Activated naive CD4-positive, alpha-beta T cell treated with anti-CD3 and anti-CD28 coated beads, Interleukin-2, amount 50 U/mL, for 24 hours (primary cell): ENCODE measurements at regions not wholly inside any gene's neighbourhood (a gene's known extent, or its start where the extent isn't known, plus 50 kb on each side); places are given as distances from the start of the nearest gene placed in this dataset.
"Not testable (repeated sequence)": the region's sequence is repeated elsewhere in the genome, so short reads cannot be mapped to it uniquely, and the experiment has no call there.

ENCODE experiments used
- H3K27ac Mint-ChIP-seq: one replicate; pipeline ENCODE4 v1.8.0; 2021; ENCODE audit warnings: mild to moderate bottlenecking, mixed read lengths
- H3K27me3 Mint-ChIP-seq: one replicate; pipeline ENCODE4 v1.8.0; 2021; ENCODE audit warnings: mixed read lengths
- H3K36me3 Mint-ChIP-seq: one replicate; pipeline ENCODE4 v1.8.0; 2021; ENCODE audit warnings: mixed read lengths
- H3K4me1 Mint-ChIP-seq: one replicate; pipeline ENCODE4 v1.8.0; 2021; ENCODE audit warnings: mixed read lengths
- H3K4me3 Mint-ChIP-seq: one replicate; pipeline ENCODE4 v1.8.0; 2021; ENCODE audit warnings: mild to moderate bottlenecking, mixed read lengths
- H3K9me3 Mint-ChIP-seq: one replicate; pipeline ENCODE4 v1.8.0; 2021; ENCODE audit warnings: mixed read lengths

DNA sequence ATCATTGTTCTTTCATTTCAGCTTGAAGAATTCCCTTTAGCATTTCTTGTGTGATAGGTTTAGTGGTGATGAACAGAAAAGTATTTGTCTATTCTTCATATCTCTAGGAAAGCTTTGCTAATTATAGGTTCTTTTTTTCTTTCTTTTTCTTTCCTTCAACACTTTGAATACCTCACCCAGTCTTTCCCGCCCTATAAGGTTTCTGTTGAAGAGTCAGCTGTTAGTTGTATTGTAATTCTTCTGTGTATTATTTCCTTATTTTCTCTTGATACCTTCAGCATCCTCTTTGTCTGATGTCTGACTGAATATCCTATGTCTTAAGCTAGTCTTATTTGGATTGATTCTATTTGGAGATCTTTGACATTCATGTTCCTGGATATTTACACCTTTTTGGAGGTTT, 1989.4 kb downstream of the PCDH9 start:
- Mint-ChIP-seq H3K27me3 (no peaks in the 10 kb centered on the region), H3K36me3 (no peaks in the 10 kb centered on the region), H3K4me1 (no peaks in the 10 kb centered on the region), H3K9me3 (peaks cover 12% of the 10 kb centered on the region), H3K4me3 (no peak overlapping the region), H3K27ac (no peak overlapping the region)

DNA sequence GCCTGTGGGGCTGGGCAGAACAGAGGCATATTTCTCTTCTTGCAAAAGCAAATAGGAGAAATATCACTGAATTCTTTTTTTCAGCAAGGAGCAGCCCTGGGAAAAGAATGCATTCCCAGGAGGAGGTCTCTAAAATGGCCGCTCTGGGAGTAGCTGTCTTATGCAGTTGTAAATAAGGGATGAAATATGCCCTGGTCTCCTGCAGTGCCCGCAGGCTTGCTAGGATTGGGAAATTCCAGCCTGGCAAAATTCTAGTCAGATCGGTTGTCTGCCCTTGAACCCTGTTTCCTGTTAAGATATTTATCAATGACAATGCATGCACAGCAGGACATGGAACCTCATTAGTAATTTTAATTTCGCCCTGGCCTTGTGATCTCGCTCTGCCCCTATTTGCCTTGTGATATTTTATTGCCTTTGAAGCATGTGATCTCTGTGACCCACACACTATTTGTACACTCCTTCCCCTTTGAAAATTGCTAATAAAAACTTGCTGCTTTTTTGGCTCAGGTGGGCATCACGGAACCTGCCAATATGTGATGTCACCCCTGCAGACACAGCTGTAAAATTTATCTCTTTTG, 1993.2 kb downstream of the PCDH9 start:
- H3K27me3 Mint-ChIP-seq: no peaks in the 10 kb centered on the region
- no peaks in the 10 kb centered on the region for H3K36me3 Mint-ChIP-seq
- H3K9me3 Mint-ChIP-seq: peaks cover 5% of the 10 kb centered on the region
- no peak overlapping the region for H3K4me3 Mint-ChIP-seq
- H3K4me1 Mint-ChIP-seq: no peaks in the 10 kb centered on the region
- no peak overlapping the region for H3K27ac Mint-ChIP-seq

DNA sequence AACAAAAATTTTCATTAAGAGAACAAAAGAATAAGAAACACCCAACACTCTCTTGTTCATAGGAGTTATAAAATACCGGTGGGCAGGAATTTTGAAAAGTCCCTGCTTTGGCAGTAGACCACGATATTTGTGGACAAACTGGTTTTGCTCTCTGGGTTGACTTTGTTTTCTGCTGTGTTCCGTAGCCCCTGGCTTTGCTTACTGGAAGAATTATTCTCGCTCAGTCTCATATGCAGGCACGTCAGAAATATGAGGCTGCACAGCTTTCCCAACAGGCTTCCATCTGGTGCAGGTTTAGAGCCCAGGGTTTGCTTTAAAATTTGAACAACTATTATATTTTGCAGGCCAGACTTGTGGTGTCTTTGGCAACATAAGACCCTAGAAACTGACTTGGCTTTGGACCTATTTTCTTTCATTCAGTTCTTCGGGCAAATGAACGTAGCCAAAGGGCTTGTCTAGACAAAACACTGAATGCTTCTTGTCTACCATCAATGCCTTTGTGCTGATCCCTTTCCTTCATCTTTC, 2012.6 kb downstream of the PCDH9 start:
- no peak overlapping the region for H3K27ac Mint-ChIP-seq
- no peaks in the 10 kb centered on the region for H3K9me3 Mint-ChIP-seq
- H3K4me1 Mint-ChIP-seq: no peaks in the 10 kb centered on the region
- no peaks in the 10 kb centered on the region for H3K27me3 Mint-ChIP-seq
- no peaks in the 10 kb centered on the region for H3K36me3 Mint-ChIP-seq
- no peak overlapping the region for H3K4me3 Mint-ChIP-seq

DNA sequence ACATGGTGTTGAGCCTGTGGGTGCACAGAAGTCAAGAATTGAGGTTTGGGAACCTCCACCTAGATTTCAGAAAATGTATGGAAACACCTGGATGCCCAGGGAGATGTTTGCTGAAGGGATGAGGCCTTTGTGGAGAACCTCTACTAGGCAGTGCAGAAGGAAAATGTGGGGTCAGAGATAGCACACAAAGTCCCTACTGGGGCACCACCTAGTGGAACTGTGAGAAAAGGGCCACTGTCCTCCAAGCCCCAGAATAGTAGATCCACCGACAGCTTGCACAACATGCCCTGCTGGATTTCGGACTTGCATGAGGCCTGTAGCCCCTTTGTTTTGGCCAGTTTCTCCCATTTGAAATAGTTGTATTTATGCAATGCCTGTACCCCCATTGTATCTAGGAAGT, 2027.3 kb downstream of the PCDH9 start:
- H3K27me3 Mint-ChIP-seq, H3K4me3 Mint-ChIP-seq, H3K27ac Mint-ChIP-seq, H3K36me3 Mint-ChIP-seq, H3K4me1 Mint-ChIP-seq: not testable (repeated sequence)
- H3K9me3 Mint-ChIP-seq: peaks cover 11% of the 10 kb centered on the region

GRCh38 chr13:65188721-65189120, 2041.4 kb downstream of the PCDH9 start:
- Mint-ChIP-seq H3K4me3 (no peak overlapping the region), H3K4me1 (no peaks in the 10 kb centered on the region), H3K9me3 (no peaks in the 10 kb centered on the region), H3K27me3 (no peaks in the 10 kb centered on the region), H3K27ac (no peak overlapping the region), H3K36me3 (no peaks in the 10 kb centered on the region)

DNA sequence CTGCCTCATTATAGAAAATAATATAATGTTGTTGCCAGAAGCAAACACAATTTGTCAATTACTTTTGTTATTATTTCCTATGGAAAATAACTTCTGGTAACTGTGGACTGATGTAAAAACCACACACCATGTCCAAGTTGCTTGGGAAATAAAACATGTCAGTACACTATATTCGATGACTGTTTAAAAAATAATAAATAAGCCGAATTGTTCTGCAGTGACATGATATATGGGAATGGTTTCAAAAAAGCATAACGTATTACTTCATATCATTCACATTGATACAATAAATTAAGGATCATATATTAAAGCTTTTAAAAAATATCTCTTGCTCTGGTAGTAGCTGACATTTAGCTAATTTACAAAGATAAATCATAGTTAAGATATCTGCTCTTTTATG, 2062.1 kb downstream of the PCDH9 start:
- Mint-ChIP-seq H3K4me3 (no peak overlapping the region), H3K27me3 (no peaks in the 10 kb centered on the region), H3K9me3 (peaks cover 6% of the 10 kb centered on the region), H3K27ac (no peak overlapping the region), H3K36me3 (no peaks in the 10 kb centered on the region), H3K4me1 (no peaks in the 10 kb centered on the region)

DNA sequence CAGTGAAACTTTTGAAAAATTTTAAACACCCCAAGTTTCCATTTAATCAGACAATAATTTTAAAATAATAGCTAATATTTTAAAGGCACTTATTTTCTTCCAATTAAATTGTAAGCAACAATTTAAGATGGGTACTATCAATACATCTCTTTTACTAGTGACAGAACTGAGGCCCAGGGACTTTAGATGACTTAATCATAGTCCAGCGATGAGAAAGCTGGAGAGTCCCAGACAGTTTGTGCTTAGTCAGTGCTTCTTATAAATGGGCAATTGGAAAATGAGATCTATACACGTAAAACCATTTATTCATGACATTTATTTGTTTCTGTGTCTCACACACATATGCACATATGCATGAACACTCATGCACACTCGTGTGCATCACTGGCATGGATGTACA, 2063.5 kb downstream of the PCDH9 start:
- H3K4me3 Mint-ChIP-seq: no peak overlapping the region

DNA sequence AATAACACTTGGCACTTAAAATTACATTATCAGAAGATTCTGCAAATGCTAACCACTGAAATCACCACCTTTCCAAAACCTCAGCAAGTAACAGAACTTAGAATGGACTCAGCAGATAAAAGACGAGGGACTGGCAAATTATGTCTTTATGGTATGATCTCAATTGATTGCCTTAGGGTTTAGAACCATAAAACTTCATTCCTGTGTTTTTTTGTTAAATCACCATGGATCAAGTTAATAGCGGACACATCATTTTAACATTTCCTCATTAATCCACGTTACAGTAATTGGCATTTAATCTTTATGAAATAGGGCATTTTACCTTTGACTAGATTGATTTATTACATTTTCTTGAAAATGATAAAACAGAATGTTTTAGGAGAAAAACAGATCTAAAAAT, 2070.3 kb downstream of the PCDH9 start:
- no peaks in the 10 kb centered on the region for H3K27me3 Mint-ChIP-seq
- no peaks in the 10 kb centered on the region for H3K4me1 Mint-ChIP-seq
- H3K4me3 Mint-ChIP-seq: no peak overlapping the region
- H3K9me3 Mint-ChIP-seq: peaks cover 13% of the 10 kb centered on the region
- no peaks in the 10 kb centered on the region for H3K36me3 Mint-ChIP-seq
- no peak overlapping the region for H3K27ac Mint-ChIP-seq

More for the DNA sequence above, 2063.5 kb downstream of the PCDH9 start:
- peaks cover 10% of the 10 kb centered on the region for H3K9me3 Mint-ChIP-seq
- no peaks in the 10 kb centered on the region for H3K4me1 Mint-ChIP-seq
- H3K36me3 Mint-ChIP-seq: no peaks in the 10 kb centered on the region
- no peak overlapping the region for H3K27ac Mint-ChIP-seq
- no peaks in the 10 kb centered on the region for H3K27me3 Mint-ChIP-seq

GRCh38 chr13:65155861-65156260, 2074.3 kb downstream of the PCDH9 start:
- H3K4me3 Mint-ChIP-seq: no peak overlapping the region
- H3K9me3 Mint-ChIP-seq: peaks cover 13% of the 10 kb centered on the region
- H3K4me1 Mint-ChIP-seq: no peaks in the 10 kb centered on the region
- no peaks in the 10 kb centered on the region for H3K36me3 Mint-ChIP-seq
- H3K27ac Mint-ChIP-seq: no peak overlapping the region
- no peaks in the 10 kb centered on the region for H3K27me3 Mint-ChIP-seq

DNA sequence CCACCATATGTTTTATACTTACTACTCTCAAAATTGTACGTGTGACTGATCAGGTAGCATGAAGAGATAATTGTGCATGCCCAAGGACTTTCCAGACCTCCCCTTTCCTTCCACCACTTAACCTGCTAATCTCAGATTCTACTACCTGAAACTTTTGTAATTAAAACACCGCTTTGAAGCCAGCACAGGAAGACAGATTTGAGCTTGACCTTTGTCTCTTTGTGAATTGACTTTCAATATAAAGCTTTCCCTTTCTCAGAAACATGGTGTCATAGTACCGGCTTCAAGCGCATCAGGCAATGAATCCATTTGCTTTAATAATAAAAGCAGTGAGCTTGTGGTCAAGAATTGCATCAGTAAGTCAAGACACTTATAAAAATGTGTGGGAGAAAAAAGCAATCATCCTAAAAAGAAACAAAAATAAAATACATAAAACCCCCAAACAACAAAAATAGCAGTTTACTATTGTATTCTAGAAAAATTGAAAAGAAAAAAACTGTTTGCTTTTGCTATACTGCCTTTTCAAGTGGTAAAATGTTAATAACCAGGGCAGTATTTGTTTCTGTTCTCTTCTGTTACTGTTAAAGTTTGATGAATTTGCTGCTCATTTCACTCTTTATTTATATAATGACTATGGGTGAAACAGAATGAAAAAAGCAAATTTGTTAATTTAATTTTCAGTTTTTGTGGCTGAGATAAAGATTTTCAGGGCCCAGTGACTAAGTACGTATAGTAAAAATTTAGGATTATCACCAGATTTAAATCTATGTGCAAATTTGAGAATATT, 2075.3 kb downstream of the PCDH9 start:
- H3K27ac Mint-ChIP-seq: no peak overlapping the region
- H3K4me3 Mint-ChIP-seq: no peak overlapping the region
- H3K4me1 Mint-ChIP-seq: no peaks in the 10 kb centered on the region
- H3K9me3 Mint-ChIP-seq: peaks cover 9% of the 10 kb centered on the region
- no peaks in the 10 kb centered on the region for H3K36me3 Mint-ChIP-seq
- H3K27me3 Mint-ChIP-seq: no peaks in the 10 kb centered on the region

- H3K4me1 Mint-ChIP-seq: no peaks in the 10 kb centered on the region
- peaks cover 12% of the 10 kb centered on the region for H3K9me3 Mint-ChIP-seq
- H3K27ac Mint-ChIP-seq: no peak overlapping the region
- H3K36me3 Mint-ChIP-seq: no peaks in the 10 kb centered on the region
- H3K27me3 Mint-ChIP-seq: no peaks in the 10 kb centered on the region
- no peak overlapping the region for H3K4me3 Mint-ChIP-seq
Measured at GRCh38 chr13:65149687-65150086, 2080.4 kb downstream of the PCDH9 start.

DNA sequence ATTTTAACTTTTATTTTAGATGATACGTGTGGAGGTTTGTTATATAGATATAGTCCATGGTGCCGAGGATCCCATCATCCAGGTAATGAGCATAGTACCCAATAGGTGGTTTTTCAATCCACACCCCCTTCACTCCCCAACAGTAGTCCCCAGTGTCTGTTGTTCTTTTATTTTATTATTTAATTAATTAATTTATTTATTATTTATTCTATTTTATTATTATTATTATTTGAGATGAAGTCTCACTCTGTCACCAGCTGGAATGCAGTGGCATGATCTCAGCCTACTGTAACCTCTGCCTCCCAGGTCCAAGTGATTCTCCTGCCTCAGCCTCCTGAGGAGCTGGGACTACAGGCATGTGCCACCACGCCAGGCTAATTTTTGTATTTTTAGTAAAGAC, 2086.2 kb downstream of the PCDH9 start:
- H3K4me3 Mint-ChIP-seq: no peak overlapping the region
- no peaks in the 10 kb centered on the region for H3K27me3 Mint-ChIP-seq
- H3K36me3 Mint-ChIP-seq: no peaks in the 10 kb centered on the region
- no peak overlapping the region for H3K27ac Mint-ChIP-seq
- H3K9me3 Mint-ChIP-seq: peaks cover 8% of the 10 kb centered on the region
- H3K4me1 Mint-ChIP-seq: no peaks in the 10 kb centered on the region

DNA sequence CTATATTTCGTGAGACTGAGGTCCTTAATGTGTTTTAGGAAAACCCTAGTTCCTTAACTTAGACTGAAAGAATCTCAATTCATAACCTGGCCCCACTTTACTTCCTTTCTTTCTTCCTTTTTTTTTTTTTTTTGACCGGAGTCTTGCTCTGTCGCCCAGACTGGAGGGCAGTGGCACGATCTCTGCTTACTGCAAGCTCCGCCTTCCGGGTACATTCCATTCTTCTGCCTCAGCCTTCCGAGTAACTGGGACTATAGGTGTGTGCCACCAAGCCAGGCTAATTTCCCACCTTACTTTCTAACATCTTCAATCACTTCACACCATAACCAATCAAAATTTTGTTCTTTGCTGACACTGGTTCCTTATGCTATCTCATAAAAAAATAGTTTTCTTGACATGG, 2097.0 kb downstream of the PCDH9 start:
- no peak overlapping the region for H3K4me3 Mint-ChIP-seq
- H3K36me3 Mint-ChIP-seq: no peaks in the 10 kb centered on the region
- no peaks in the 10 kb centered on the region for H3K4me1 Mint-ChIP-seq
- peaks cover 19% of the 10 kb centered on the region for H3K9me3 Mint-ChIP-seq
- H3K27me3 Mint-ChIP-seq: no peaks in the 10 kb centered on the region
- H3K27ac Mint-ChIP-seq: no peak overlapping the region

GRCh38 chr13:65125236-65125635, 2104.9 kb downstream of the PCDH9 start:
- H3K27ac Mint-ChIP-seq: no peak overlapping the region
- H3K9me3 Mint-ChIP-seq: peaks cover 29% of the 10 kb centered on the region
- H3K4me3 Mint-ChIP-seq: no peak overlapping the region
- H3K27me3 Mint-ChIP-seq: no peaks in the 10 kb centered on the region
- no peaks in the 10 kb centered on the region for H3K4me1 Mint-ChIP-seq
- no peaks in the 10 kb centered on the region for H3K36me3 Mint-ChIP-seq

- Mint-ChIP-seq H3K4me3 (no peak overlapping the region), H3K36me3 (no peaks in the 10 kb centered on the region), H3K4me1 (no peaks in the 10 kb centered on the region), H3K9me3 (peaks cover 14% of the 10 kb centered on the region), H3K27ac (no peak overlapping the region), H3K27me3 (no peaks in the 10 kb centered on the region)
Measured at GRCh38 chr13:65112531-65112941, 2117.6 kb downstream of the PCDH9 start.

DNA sequence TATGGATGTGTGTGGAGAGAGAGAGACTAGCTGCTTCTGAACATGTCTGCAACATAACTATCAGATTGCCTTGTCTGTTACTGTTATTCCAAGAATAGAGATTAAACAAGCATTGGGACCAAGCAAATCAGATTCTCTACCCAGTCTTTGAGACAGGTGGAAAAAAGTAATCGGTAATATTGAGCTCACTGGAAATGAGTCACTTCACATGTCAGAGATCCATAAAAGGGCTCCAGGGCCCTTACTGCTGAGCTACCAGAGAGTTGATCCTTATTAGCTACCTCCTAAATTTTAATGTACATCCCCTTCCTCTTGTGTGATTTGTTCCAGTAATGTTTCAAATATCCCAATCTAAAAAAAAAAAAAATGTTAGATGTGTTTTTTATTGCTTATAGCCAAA, 2118.0 kb downstream of the PCDH9 start:
- no peaks in the 10 kb centered on the region for H3K27me3 Mint-ChIP-seq
- no peaks in the 10 kb centered on the region for H3K36me3 Mint-ChIP-seq
- peaks cover 18% of the 10 kb centered on the region for H3K9me3 Mint-ChIP-seq
- no peaks in the 10 kb centered on the region for H3K4me1 Mint-ChIP-seq
- H3K4me3 Mint-ChIP-seq: no peak overlapping the region
- H3K27ac Mint-ChIP-seq: no peak overlapping the region
